NCI-H460 (cell line): ENCODE measurements at regions not wholly inside any gene's neighbourhood (a gene's known extent, or its start where the extent isn't known, plus 50 kb on each side); places are given as distances from the start of the nearest gene placed in this dataset.
"Not testable (repeated sequence)": the region's sequence is repeated elsewhere in the genome, so short reads cannot be mapped to it uniquely, and the experiment has no call there.

Experiments
- DNase-seq: peaks from one replicate; pipeline ENCODE4 v3.0.0-alpha.2; 2016; ENCODE audit warnings: low read depth; ENCODE audit errors: extremely low read depth

GRCh38 chr15:26132811-26133210, 269.7 kb upstream of the ATP10A start:
- no peak for DNase-seq

GRCh38 chr15:26129852-26130251, 266.7 kb upstream of the ATP10A start:
- DNase-seq, result no peak

- DNase-seq, result no peak
Measured at GRCh38 chr15:26128611-26129140, 265.5 kb upstream of the ATP10A start.

GRCh38 chr15:26126819-26127387, 263.8 kb upstream of the ATP10A start:
- DNase-seq, result no peak

GRCh38 chr15:26126070-26126469, 262.9 kb upstream of the ATP10A start:
- DNase-seq, result no peak

- DNase-seq, result no peak
Measured at GRCh38 chr15:26125664-26126063, 262.5 kb upstream of the ATP10A start.

- no peak for DNase-seq
Measured at GRCh38 chr15:26119322-26119721, 256.2 kb upstream of the ATP10A start.

GRCh38 chr15:26115229-26115943, 252.3 kb upstream of the ATP10A start:
- DNase-seq, result no peak

GRCh38 chr15:26114128-26114527, 251.0 kb upstream of the ATP10A start:
- DNase-seq, result not testable (repeated sequence)

GRCh38 chr15:26113296-26113695, 250.2 kb upstream of the ATP10A start:
- DNase-seq, result no peak

GRCh38 chr15:26109203-26109602, 246.1 kb upstream of the ATP10A start:
- no peak for DNase-seq

GRCh38 chr15:26106556-26106955, 243.4 kb upstream of the ATP10A start:
- no peak for DNase-seq

- no peak for DNase-seq
Measured at GRCh38 chr15:26103002-26103404, 239.9 kb upstream of the ATP10A start.

GRCh38 chr15:26102365-26102764, 239.2 kb upstream of the ATP10A start:
- no peak for DNase-seq

- no peak for DNase-seq
Measured at GRCh38 chr15:26101443-26101842, 238.3 kb upstream of the ATP10A start.

GRCh38 chr15:26098801-26099200, 235.7 kb upstream of the ATP10A start:
- no peak for DNase-seq

- no peak for DNase-seq
Measured at GRCh38 chr15:26097216-26097615, 234.1 kb upstream of the ATP10A start.

GRCh38 chr15:26096581-26096980, 233.5 kb upstream of the ATP10A start:
- DNase-seq, result no peak

GRCh38 chr15:26095710-26096330, 232.7 kb upstream of the ATP10A start:
- DNase-seq, result no peak

- DNase-seq, result no peak
Measured at GRCh38 chr15:26091184-26091583, 228.1 kb upstream of the ATP10A start.

GRCh38 chr15:26087881-26088280, 224.8 kb upstream of the ATP10A start:
- no peak for DNase-seq

- DNase-seq, result no peak
Measured at GRCh38 chr15:26087395-26087794, 224.3 kb upstream of the ATP10A start.
